ENCODE measurements at regions not wholly inside any gene's neighbourhood (a gene's known extent, or its start where the extent isn't known, plus 50 kb on each side); places are given as distances from the start of the nearest gene placed in this dataset.

GRCh38 chr5:89280103-89281037 lies 397.4 kb upstream of the MEF2C start:
- Mint-ChIP-seq H3K27ac (no peak overlapping the region), H3K9me3 (peaks cover 6% of the 10 kb centered on the region), H3K27me3 (peaks cover 0 to 5% of the 10 kb centered on the region in 2 donors), H3K4me1 (ENCODE audit: low read depth in 2 of 2) (no peaks in the 10 kb centered on the region), H3K4me3 (no peak overlapping the region), H3K36me3 (peaks cover 4% of the 10 kb centered on the region)
- ATAC-seq = no peak
- DNase-seq (ENCODE audit: low spot score) = no peak

GRCh38 chr5:89279391-89280036 lies 396.5 kb upstream of the MEF2C start:
- no peak overlapping the region for H3K4me3 Mint-ChIP-seq
- no peaks in the 10 kb centered on the region for H3K4me1 Mint-ChIP-seq (ENCODE audit: low read depth in 2 of 2)
- peaks cover 0 to 6% of the 10 kb centered on the region in 2 donors for H3K27me3 Mint-ChIP-seq
- peaks cover 6% of the 10 kb centered on the region for H3K9me3 Mint-ChIP-seq
- ATAC-seq (no peak), DNase-seq (ENCODE audit: low spot score) (no peak)
- H3K27ac Mint-ChIP-seq = no peak overlapping the region
- peaks cover 4% of the 10 kb centered on the region for H3K36me3 Mint-ChIP-seq

DNA sequence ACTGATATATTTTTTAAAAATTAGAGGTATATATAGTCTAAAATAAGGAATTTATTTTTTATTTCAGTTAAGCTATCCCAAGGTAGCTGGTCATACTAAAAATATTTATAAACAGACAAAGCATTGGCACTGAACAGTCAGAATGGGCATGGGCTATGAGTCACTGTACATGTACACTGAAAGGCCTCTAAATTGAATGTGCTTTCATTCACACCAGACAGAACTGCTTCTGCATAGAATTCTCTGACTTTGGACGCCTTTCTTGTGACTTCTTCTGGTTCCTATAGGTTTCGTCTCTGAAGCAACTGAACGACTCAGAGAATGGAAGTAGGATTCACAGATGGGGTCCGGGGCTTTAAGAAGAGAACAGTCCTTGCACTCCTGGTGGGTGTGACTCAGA lies 394.8 kb upstream of the MEF2C start:
- H3K4me1 Mint-ChIP-seq (ENCODE audit: low read depth in 2 of 2) = no peaks in the 10 kb centered on the region
- H3K27me3 Mint-ChIP-seq = peaks cover 0 to 6% of the 10 kb centered on the region in 2 donors
- H3K36me3 Mint-ChIP-seq = peaks cover 4% of the 10 kb centered on the region
- no peak for ATAC-seq
- H3K9me3 Mint-ChIP-seq = peaks cover 6% of the 10 kb centered on the region
- H3K4me3 Mint-ChIP-seq = no peak overlapping the region
- DNase-seq (ENCODE audit: low spot score) = no peak
- no peak overlapping the region for H3K27ac Mint-ChIP-seq

DNA sequence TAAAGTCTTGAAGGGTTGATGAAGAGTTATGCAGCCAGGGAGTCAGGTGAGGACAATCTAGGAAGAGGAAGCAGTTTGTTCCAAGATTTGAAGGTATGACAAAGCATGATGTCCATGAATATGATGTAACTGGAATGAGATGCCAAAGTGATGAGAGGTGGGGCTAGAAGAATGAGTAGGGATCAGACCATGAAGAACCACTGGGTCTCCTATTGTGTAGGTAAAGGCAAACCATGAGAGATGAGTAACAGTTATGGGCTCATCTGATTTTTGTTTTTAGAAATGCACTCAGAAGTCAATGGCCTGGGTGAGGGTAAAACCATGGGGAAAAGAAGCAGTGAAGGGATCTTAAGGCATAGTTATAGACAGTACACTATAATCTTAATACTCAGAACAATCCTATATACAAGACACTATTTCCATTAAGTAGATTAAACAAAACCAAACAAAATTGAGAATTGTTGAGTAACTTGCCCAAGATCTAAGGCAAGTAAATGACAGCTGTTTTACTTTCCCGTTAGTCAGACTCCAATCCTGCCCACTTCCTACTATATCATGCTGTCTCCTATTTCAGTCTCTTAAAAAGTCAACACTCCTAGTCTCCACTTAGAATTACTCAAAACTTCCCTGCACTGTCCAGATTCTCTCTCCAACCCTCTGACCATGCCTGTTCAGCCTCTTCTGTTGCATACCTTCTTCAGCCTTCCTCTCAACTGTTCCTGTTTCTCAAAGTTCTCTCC lies 393.8 kb upstream of the MEF2C start:
- Mint-ChIP-seq H3K9me3 (peaks cover 6% of the 10 kb centered on the region), H3K4me3 (no peak overlapping the region), H3K36me3 (peaks cover 4% of the 10 kb centered on the region), H3K27ac (no peak overlapping the region), H3K27me3 (peaks cover 0 to 10% of the 10 kb centered on the region in 2 donors), H3K4me1 (ENCODE audit: low read depth in 2 of 2) (no peaks in the 10 kb centered on the region)
- ATAC-seq = no peak
- no peak for DNase-seq (ENCODE audit: low spot score)

DNA sequence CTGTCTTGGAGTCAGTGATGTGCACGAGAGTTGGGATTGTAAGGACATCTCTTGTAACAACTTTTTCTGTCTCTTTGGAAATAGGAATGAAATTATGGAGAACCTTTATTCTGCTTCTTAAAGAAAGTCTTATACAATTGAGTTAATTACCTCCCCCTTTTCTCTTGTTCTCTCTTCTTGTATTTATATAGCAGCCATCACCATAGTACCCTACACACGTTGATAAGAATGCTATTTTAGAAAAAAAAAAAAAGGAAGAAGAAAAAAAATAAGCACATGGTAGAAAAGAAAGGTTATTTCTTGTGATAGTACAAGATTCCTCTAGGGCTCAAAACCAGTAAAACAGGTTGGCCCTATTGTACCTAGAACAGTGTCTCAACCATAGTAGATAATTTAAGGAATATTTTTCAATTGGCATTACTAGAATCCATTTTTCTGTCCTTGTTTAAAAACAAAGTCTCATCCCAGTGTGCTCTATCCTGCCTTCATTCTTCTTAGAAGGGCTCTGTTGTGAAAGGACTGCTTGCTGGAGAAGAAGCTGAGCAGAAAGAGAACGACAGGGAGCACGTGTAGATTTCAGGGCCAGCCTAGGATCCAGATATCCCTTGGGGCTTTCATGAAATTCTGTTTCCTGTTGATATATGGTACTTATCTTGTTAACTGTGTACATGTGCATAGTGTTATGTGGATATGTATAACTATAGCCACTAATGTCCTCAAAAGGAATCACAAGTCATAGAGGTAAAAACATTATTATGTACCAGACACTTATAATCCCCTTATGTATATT lies 392.3 kb upstream of the MEF2C start:
- no peak overlapping the region for H3K4me3 Mint-ChIP-seq
- no peak for ATAC-seq
- no peak for DNase-seq (ENCODE audit: low spot score)
- H3K36me3 Mint-ChIP-seq = peaks cover 4% of the 10 kb centered on the region
- H3K27me3 Mint-ChIP-seq = peaks cover 0 to 8% of the 10 kb centered on the region in 2 donors
- H3K4me1 Mint-ChIP-seq (ENCODE audit: low read depth in 2 of 2) = no peaks in the 10 kb centered on the region
- H3K9me3 Mint-ChIP-seq = peaks cover 4% of the 10 kb centered on the region
- no peak overlapping the region for H3K27ac Mint-ChIP-seq

DNA sequence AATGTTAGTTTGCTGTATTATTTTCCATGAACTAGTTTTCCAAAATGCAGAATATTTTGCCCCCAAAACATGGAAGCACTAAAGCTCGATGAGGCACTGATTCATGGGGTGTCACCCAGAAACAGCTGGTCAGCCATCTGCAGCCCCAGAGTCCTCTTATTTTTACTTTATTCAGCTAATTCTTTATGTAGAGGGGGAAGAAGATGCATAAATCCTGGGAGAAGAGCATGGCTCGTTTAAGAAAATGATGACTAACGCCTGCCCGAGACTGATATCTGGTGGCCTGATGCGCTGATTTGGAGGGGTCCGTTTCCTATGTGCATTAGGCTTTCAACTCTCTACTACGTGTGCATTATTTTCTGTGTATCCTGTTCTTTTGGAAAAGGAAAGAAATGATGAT lies 390.3 kb upstream of the MEF2C start:
- no peak overlapping the region for H3K27ac Mint-ChIP-seq
- no peak overlapping the region for H3K4me3 Mint-ChIP-seq
- H3K9me3 Mint-ChIP-seq = peaks cover 4% of the 10 kb centered on the region
- peaks cover under 1% of the 10 kb centered on the region for H3K36me3 Mint-ChIP-seq
- H3K4me1 Mint-ChIP-seq (ENCODE audit: low read depth in 2 of 2) = peaks cover 0 to 2% of the 10 kb centered on the region in 2 donors
- H3K27me3 Mint-ChIP-seq = peaks cover 0 to 5% of the 10 kb centered on the region in 2 donors
- ATAC-seq (no peak), DNase-seq (ENCODE audit: low spot score) (no peak)

DNA sequence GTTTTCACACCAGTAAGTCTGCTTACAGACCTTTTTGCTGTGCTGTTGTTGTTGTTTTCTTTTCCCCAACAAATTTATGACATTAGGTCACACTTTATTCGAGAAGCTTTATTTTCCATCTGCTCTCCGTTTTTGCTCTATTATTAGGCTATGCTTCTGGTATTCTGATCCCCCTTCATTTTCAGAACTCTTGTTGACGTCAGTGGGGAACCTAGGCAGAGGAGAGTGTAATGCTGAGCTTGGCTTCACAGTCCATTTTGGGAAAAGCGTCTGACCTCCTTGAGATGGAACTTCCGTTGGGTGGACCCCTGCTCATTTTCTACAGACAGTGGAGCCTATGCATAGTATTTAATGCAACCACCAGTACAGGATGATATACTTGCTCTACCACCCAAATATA lies 387.9 kb upstream of the MEF2C start:
- no peak overlapping the region for H3K27ac Mint-ChIP-seq
- no peak for DNase-seq (ENCODE audit: low spot score)
- no peak overlapping the region for H3K4me3 Mint-ChIP-seq
- ATAC-seq = no peak
- no peaks in the 10 kb centered on the region for H3K36me3 Mint-ChIP-seq
- peaks cover 0 to 3% of the 10 kb centered on the region in 2 donors for H3K4me1 Mint-ChIP-seq (ENCODE audit: low read depth in 2 of 2)
- no peaks in the 10 kb centered on the region for H3K9me3 Mint-ChIP-seq
- H3K27me3 Mint-ChIP-seq = peaks cover 0 to 5% of the 10 kb centered on the region in 2 donors

GRCh38 chr5:89269721-89270120 lies 386.7 kb upstream of the MEF2C start:
- Mint-ChIP-seq H3K4me3 (no peak overlapping the region), H3K36me3 (no peaks in the 10 kb centered on the region), H3K4me1 (ENCODE audit: low read depth in 2 of 2) (peaks cover 0 to 3% of the 10 kb centered on the region in 2 donors), H3K27ac (no peak overlapping the region), H3K27me3 (peaks cover 0 to 4% of the 10 kb centered on the region in 2 donors), H3K9me3 (no peaks in the 10 kb centered on the region)
- ATAC-seq = no peak
- no peak for DNase-seq (ENCODE audit: low spot score)

DNA sequence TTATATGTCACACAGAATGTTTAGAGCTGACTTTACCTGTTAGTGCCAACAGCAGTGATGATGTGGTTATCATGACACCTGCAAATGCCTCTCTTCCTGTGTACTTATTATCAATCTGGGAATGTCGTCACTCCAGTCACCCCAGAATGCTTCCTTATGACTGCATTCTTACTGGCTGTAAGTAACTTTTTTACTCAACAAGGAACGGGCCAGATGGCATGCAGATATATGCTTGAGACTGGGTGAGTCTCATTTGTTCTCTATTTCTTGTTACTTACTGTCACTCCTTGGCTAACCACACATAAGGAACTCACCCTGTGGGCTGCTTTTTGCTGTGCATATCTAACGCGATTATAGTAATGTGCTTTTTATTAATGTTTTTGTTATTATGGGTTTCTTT lies 385.5 kb upstream of the MEF2C start:
- Mint-ChIP-seq H3K27me3 (peaks cover 0 to 3% of the 10 kb centered on the region in 2 donors), H3K4me3 (no peak overlapping the region), H3K4me1 (ENCODE audit: low read depth in 2 of 2) (peaks cover 0 to 3% of the 10 kb centered on the region in 2 donors), H3K27ac (no peak overlapping the region), H3K9me3 (no peaks in the 10 kb centered on the region), H3K36me3 (no peaks in the 10 kb centered on the region)
- DNase-seq (ENCODE audit: low spot score) (no peak), ATAC-seq (no peak)

DNA sequence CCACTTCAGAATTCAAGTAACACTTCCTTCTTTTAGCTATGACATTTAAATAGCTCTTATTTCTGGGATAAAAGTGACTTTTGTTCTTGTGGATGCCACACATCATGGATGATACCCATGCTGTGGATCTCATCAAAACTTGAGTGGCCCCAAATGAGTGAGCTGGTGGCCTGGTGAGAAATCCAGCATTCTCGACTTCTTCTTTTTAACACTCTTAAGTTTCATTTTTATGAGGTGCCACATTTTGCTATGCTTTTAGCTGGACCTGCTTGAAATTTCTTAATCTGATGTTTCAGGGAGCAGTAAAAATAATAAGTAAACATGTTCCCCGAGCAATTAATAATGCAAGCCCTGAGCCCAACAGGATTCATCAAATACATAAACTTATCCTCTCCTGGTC lies 384.8 kb upstream of the MEF2C start:
- H3K9me3 Mint-ChIP-seq = no peaks in the 10 kb centered on the region
- H3K4me3 Mint-ChIP-seq = no peak overlapping the region
- peaks cover 0 to 3% of the 10 kb centered on the region in 2 donors for H3K4me1 Mint-ChIP-seq (ENCODE audit: low read depth in 2 of 2)
- no peak overlapping the region for H3K27ac Mint-ChIP-seq
- no peaks in the 10 kb centered on the region for H3K36me3 Mint-ChIP-seq
- no peak for ATAC-seq
- DNase-seq (ENCODE audit: low spot score) = no peak
- H3K27me3 Mint-ChIP-seq = peaks cover 0 to 3% of the 10 kb centered on the region in 2 donors

DNA sequence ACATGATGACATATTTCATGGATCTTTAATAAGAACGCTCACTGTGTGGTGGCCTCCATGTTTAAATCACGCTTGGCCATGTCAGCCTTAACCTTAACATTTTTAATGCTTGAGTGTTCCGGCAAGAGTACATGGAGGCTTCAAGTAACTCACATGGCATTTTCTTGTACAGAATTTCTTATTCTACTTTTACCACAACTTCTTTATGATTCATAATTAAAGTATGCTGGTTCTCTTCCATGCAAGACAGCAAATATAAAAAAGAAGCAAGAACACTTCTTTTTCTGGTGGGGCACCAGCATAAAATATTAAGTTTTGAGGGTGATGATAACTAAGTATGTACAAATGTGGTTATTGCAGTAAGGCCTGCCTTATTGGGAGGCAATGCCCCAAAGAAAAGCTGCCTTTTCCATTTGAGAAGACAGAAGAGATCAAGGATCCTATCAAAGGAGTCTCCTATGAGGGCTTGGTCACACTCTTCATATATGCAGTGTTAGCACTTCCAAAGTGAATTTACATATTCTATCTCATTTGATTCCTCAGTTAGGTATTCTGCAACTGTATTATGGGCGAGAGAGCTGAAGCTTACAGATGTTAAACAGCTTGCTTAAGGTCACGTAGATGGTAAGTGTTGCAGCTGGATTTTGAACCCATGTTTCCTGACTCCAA lies 382.7 kb upstream of the MEF2C start:
- DNase-seq (ENCODE audit: low spot score) = no peak
- H3K27ac Mint-ChIP-seq = no peak overlapping the region
- no peak overlapping the region for H3K4me3 Mint-ChIP-seq
- no peaks in the 10 kb centered on the region for H3K9me3 Mint-ChIP-seq
- no peak for ATAC-seq
- H3K4me1 Mint-ChIP-seq (ENCODE audit: low read depth in 2 of 2) = peaks cover 0 to 3% of the 10 kb centered on the region in 2 donors
- H3K27me3 Mint-ChIP-seq = no peaks in the 10 kb centered on the region
- no peaks in the 10 kb centered on the region for H3K36me3 Mint-ChIP-seq

DNA sequence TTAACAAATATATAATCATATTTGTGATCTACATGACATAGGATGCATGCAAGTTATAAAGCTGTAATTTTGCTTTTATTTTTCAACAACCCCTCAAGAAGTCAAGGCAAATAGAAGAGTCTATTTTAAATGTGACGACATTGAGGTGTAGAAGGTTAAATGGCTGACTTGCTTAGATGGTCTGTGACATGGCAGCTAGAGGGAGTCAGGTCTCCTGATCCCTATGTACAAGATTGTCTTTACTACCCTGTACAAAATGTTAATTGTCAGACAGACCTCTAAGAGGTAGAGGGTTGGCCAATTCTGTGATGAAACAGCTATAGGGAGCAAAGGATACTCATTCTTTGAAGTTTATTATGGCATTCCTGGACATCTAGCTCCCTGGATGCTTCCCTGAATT lies 380.9 kb upstream of the MEF2C start:
- no peak for ATAC-seq
- Mint-ChIP-seq H3K4me1 (ENCODE audit: low read depth in 2 of 2) (peaks cover 0 to 3% of the 10 kb centered on the region in 2 donors), H3K4me3 (no peak overlapping the region), H3K27me3 (no peaks in the 10 kb centered on the region), H3K27ac (no peak overlapping the region), H3K9me3 (no peaks in the 10 kb centered on the region), H3K36me3 (no peaks in the 10 kb centered on the region)
- DNase-seq (ENCODE audit: low spot score) = no peak

DNA sequence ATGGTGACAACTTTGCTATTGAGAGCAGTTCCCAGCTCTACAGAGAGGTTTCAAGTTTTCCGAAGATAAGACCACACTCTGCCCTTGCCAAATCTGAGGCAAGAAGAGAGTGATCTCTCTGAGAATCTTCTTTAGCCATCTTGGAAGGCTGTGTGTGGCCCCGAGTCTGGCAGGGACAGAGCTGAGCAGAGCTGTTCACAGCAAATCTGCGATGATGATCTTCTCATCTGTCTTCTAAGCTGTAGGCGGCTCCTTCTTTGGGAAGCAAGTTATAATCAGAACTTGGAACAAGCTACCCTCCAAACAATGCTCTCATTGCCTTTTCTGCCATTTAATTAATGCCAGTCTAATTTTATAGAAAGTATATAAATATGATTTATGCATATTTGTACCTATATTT lies 379.0 kb upstream of the MEF2C start:
- H3K27me3 Mint-ChIP-seq = no peaks in the 10 kb centered on the region
- no peaks in the 10 kb centered on the region for H3K36me3 Mint-ChIP-seq
- ATAC-seq (no peak), DNase-seq (ENCODE audit: low spot score) (no peak)
- no peak overlapping the region for H3K4me3 Mint-ChIP-seq
- no peaks in the 10 kb centered on the region for H3K4me1 Mint-ChIP-seq (ENCODE audit: low read depth in 2 of 2)
- no peaks in the 10 kb centered on the region for H3K9me3 Mint-ChIP-seq
- no peak overlapping the region for H3K27ac Mint-ChIP-seq
